Choroid plexus epithelial cell (primary cell): ENCODE measurements at regions not wholly inside any gene's neighbourhood (a gene's known extent, or its start where the extent isn't known, plus 50 kb on each side); places are given as distances from the start of the nearest gene placed in this dataset.

Source experiments
- DNase-seq: peaks from one replicate; pipeline ENCODE4 v3.0.0-alpha.2; 2010; ENCODE audit warnings: low read depth
- H3K4me3 ChIP-seq: 2 replicates; pipeline ENCODE4 v1.5.1; 2011; ENCODE audit warnings: low read depth, mild to moderate bottlenecking, control low read depth, low read length, moderate library complexity
- TF ChIP-seq, protein P1 (sequence below): conservative IDR thresholded peaks from 2 replicates; pipeline ENCODE4 v1.5.1; 2011; ENCODE audit warnings: low read depth, mild to moderate bottlenecking, control low read depth, inconsistent platforms, low read length, moderate library complexity

DNA sequence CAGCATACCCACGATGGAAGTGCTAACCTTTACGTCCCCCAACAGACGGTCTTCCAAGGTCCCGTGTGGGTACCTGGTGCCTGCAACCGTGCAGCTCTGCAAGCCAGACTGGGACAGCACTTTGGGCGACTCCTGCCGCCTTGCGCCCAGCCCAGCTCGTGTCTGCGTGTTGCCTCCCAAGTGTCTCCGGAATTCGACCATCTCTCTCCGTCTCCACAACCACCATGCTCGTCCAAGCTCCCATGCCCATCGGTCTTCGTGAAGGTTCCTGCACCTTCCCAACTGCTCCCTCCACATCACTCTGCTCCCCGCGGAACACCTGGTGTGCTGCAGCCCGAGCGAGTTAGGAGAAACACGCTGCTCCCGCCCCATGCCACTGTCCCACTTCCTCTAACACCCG is 173.2 kb upstream of the AFDN start:
- TF ChIP-seq, protein P1, sequence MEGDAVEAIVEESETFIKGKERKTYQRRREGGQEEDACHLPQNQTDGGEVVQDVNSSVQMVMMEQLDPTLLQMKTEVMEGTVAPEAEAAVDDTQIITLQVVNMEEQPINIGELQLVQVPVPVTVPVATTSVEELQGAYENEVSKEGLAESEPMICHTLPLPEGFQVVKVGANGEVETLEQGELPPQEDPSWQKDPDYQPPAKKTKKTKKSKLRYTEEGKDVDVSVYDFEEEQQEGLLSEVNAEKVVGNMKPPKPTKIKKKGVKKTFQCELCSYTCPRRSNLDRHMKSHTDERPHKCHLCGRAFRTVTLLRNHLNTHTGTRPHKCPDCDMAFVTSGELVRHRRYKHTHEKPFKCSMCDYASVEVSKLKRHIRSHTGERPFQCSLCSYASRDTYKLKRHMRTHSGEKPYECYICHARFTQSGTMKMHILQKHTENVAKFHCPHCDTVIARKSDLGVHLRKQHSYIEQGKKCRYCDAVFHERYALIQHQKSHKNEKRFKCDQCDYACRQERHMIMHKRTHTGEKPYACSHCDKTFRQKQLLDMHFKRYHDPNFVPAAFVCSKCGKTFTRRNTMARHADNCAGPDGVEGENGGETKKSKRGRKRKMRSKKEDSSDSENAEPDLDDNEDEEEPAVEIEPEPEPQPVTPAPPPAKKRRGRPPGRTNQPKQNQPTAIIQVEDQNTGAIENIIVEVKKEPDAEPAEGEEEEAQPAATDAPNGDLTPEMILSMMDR = no peak
- H3K4me3 ChIP-seq = no peak overlapping the region
- DNase-seq = no peak

- TF ChIP-seq, protein P1 = no peak
- DNase-seq = no peak
- H3K4me3 ChIP-seq = no peak overlapping the region
Observed at GRCh38 chr6:167654389-167654788, 172.3 kb upstream of the AFDN start.

DNA sequence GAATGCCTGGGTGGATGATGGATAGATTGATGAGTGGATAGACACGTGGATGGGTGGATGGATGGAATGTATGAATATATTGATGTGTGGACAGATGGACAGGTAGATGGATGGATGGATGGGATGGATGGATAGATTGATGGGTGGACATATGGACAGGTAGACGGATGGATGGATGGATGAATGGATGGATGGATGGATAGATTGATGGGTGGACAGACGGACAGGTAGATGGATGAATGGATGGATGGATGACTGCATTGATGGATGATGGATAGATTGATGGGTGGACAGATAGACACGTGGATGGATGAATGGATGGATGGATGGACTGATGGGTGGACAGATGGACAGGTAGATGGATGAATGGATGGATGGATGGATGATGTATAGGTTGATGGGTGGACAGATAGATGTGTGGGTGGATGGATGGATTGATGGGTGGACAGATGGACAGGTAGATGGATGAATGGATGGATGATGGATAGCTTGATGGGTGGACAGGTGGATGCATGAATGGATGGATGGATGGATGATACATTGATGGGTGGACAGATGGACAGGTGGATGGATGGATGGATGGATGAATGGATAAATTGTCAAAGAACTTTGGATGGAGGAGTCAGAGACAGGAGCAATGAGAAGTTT is 171.4 kb upstream of the AFDN start:
- H3K4me3 ChIP-seq = no peak overlapping the region
- DNase-seq = no peak
- TF ChIP-seq, protein P1 = no peak

- no peak overlapping the region for H3K4me3 ChIP-seq
- TF ChIP-seq, protein P1 = no peak
- no peak for DNase-seq
Observed at GRCh38 chr6:167658106-167658505, 168.6 kb upstream of the AFDN start.

DNA sequence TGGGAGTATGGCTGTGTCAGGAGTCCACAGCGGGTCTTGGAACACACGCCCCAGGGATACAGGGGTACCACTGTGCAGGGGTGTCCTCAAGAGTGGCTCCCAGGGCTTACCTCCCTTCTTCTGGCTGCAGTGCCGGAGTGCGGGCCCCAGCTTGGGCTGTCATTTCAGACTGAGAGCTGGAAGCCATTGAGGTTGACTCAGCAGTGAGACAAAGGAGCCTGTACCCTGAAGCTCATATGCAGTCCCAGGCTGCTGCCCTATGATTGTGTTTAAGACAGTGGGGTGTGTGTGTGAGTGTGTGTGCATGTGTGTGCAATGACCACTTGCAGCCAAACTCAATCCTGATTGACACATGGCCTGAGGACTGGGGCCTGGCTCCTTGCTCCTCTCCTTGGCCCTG is 167.7 kb upstream of the AFDN start:
- TF ChIP-seq, protein P1 = no peak
- no peak overlapping the region for H3K4me3 ChIP-seq
- DNase-seq = no peak

GRCh38 chr6:167660424-167660823 is 166.3 kb upstream of the AFDN start:
- no peak overlapping the region for H3K4me3 ChIP-seq
- no peak for DNase-seq
- TF ChIP-seq, protein P1 = no peak

DNA sequence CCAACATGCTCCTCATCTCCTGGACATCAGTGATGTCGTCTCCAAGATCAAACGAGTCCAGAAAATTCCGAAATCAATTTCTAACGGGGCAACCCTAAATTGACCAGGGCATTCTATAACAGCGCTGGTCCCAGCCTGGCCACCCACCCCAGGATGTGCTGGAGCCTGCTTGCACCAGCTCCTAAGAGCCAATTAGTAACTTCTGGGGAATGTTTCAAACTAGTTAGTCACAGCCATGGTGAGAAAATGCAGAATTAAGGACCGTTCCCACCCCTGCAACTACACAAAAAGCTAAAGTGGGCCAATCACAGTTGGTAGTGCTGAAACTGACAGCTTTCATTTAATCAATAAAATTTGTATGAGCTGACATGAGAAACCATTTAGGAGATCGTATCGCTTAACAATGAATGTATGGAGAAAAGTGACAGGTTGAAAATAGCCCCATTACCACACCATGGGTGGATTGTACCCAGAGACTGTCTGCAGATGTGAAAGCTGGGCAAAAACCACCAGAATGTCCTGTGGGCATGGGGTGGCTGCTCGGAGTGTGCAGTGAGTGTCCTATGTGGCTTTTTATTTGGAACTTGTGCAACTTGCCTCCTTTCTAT is 165.7 kb upstream of the AFDN start:
- no peak overlapping the region for H3K4me3 ChIP-seq
- TF ChIP-seq, protein P1 = no peak
- no peak for DNase-seq
